A673 (cell line): ENCODE measurements at regions not wholly inside any gene's neighbourhood (a gene's known extent, or its start where the extent isn't known, plus 50 kb on each side); places are given as distances from the start of the nearest gene placed in this dataset.
A peak's percentile ranks its signal among the peaks of the same experiment; 100 is the strongest.

Experiments used
- BruUV-seq: library from RNA; stranded (reverse); fragments of 400-500 nt; replicated peaks from 2 replicates; lab custom pipeline; 2021; lab: Mats Ljungman, UMichigan
- CTCF ChIA-PET: fragments of 300-600 bp; sonication (Branson Sonifier 250); formaldehyde crosslinking; loops from one replicate; lab custom pipeline; 2022; ENCODE audit warnings: antibody characterized with exemption; lab: Charles Lee
- POLR2A ChIA-PET: fragments of 300-600 bp; sonication (Branson Sonifier 250); formaldehyde crosslinking; loops from one replicate; lab custom pipeline; 2022; ENCODE audit warnings: antibody characterized with exemption; ENCODE audit not compliant: low non-redundant PET; lab: Charles Lee
- DNase-seq: peaks from one replicate; pipeline ENCODE4 v3.0.0-alpha.2; 2015; ENCODE audit warnings: low spot score
- H3K27ac ChIP-seq: fragments of 200-600 bp; sonication (generic); 2 replicates; pipeline ENCODE4 v1.5.1; 2016; ENCODE audit warnings: mixed run types, low read depth, mild to moderate bottlenecking, mixed read lengths, antibody characterized with exemption, low read length; ENCODE audit not compliant: poor library complexity, severe bottlenecking
- H3K27me3 ChIP-seq: fragments of 200-600 bp; sonication (generic); replicated peaks from 2 replicates; pipeline ENCODE4 v1.6.1; 2017; ENCODE audit warnings: mixed run types, low read depth, mild to moderate bottlenecking, mixed read lengths, antibody characterized with exemption, low read length; ENCODE audit not compliant: insufficient read depth, poor library complexity
- H3K36me3 ChIP-seq: fragments of 200-600 bp; sonication (generic); 2 replicates; pipeline ENCODE4 v1.6.1; 2016; ENCODE audit warnings: mixed run types, mild to moderate bottlenecking, mixed read lengths, antibody characterized with exemption, low read length; ENCODE audit not compliant: insufficient read depth, poor library complexity, severe bottlenecking
- H3K4me1 ChIP-seq: fragments of 200-600 bp; sonication (generic); 2 replicates; pipeline ENCODE4 v1.6.1; 2017; ENCODE audit warnings: mixed run types, mild to moderate bottlenecking, mixed read lengths, antibody characterized with exemption, low read length; ENCODE audit not compliant: insufficient read depth, poor library complexity, severe bottlenecking
- H3K4me3 ChIP-seq: fragments of 200-600 bp; sonication (generic); 2 replicates; pipeline ENCODE4 v1.5.1; 2016; ENCODE audit warnings: low read depth, mixed run types, mild to moderate bottlenecking, mixed read lengths, low read length; ENCODE audit not compliant: poor library complexity, severe bottlenecking
- H3K9me3 ChIP-seq: fragments of 200-600 bp; sonication (generic); 2 replicates; pipeline ENCODE4 v1.6.1; 2016; ENCODE audit warnings: mixed run types, low read depth, mild to moderate bottlenecking, mixed read lengths, antibody characterized with exemption, low read length; ENCODE audit not compliant: poor library complexity, severe bottlenecking
- EZH2 ChIP-seq: fragments of 200-600 bp; sonication (generic); IDR thresholded peaks from 2 replicates; pipeline ENCODE4 v1.6.1; 2017; ENCODE audit warnings: borderline replicate concordance, low read depth, mild to moderate bottlenecking, mixed read lengths, antibody characterized with exemption, low read length; ENCODE audit not compliant: poor library complexity, severe bottlenecking
- intact Hi-C: fragments of 100-400 bp; cut with micrococcal nuclease; formaldehyde crosslinking; loops from one replicate; pipeline ENCODE4 v1.10.0; 2022; ENCODE audit not compliant: unreplicated experiment
- TF ChIP-seq, protein P1 (sequence below): fragments of 300-800, 200-600 bp; sonication (generic); conservative IDR thresholded peaks from 2 replicates; pipeline ENCODE4 v1.5.1; 2017; ENCODE audit warnings: low read depth, mild to moderate bottlenecking, antibody characterized with exemption, low read length, moderate library complexity, mixed read lengths

DNA sequence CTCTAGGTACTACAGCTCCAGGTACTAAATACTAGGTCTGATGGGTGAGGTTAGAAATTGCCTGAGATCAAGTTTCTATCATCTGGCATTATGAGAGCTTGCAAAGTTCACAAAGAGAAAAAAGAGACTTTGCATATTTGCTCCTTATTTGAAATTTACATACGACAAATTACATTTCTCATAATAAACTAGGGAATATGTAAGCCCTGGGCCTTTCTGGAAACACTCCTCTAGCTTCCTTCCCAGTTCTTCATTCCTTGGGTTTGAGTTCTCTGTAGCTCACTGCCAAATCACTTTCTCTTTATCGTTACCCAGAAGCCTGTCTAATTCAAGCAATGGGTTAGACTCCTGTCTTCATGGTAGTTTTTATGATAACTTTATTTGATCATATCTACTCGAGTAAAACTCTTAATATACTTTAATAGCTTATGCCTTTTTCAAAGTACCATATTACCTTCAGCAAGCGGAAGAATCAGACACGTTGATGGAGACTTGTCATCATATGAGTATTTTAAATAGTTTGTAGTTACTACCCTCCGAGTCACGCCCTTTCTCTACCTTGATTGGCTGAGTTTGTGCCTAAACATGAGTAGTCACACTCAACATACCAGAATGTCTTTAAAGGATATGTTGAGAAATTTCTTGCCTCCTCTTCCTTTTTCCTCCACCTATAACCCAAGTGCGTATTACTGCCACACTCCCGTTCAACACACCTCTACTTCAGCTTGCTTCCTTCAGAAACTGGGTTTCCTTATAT, 150.5 kb downstream of the DKK1 start:
- BruUV-seq: no TSS peak
- Histone ChIP-seq H3K27ac (no peak overlapping the region), H3K9me3 (no peaks in the 10 kb centered on the region), H3K4me3 (no peak overlapping the region), H3K4me1 (no peaks in the 10 kb centered on the region), H3K27me3 (no peaks in the 10 kb centered on the region), H3K36me3 (no peaks in the 10 kb centered on the region)
- ChIA-PET CTCF (no interaction called here), POLR2A (no interaction called here)
- intact Hi-C loops: no loop called here
- TF ChIP-seq, protein P1, sequence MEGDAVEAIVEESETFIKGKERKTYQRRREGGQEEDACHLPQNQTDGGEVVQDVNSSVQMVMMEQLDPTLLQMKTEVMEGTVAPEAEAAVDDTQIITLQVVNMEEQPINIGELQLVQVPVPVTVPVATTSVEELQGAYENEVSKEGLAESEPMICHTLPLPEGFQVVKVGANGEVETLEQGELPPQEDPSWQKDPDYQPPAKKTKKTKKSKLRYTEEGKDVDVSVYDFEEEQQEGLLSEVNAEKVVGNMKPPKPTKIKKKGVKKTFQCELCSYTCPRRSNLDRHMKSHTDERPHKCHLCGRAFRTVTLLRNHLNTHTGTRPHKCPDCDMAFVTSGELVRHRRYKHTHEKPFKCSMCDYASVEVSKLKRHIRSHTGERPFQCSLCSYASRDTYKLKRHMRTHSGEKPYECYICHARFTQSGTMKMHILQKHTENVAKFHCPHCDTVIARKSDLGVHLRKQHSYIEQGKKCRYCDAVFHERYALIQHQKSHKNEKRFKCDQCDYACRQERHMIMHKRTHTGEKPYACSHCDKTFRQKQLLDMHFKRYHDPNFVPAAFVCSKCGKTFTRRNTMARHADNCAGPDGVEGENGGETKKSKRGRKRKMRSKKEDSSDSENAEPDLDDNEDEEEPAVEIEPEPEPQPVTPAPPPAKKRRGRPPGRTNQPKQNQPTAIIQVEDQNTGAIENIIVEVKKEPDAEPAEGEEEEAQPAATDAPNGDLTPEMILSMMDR: no peak
- no peak for TF ChIP-seq EZH2
- DNase-seq: no peak

DNA sequence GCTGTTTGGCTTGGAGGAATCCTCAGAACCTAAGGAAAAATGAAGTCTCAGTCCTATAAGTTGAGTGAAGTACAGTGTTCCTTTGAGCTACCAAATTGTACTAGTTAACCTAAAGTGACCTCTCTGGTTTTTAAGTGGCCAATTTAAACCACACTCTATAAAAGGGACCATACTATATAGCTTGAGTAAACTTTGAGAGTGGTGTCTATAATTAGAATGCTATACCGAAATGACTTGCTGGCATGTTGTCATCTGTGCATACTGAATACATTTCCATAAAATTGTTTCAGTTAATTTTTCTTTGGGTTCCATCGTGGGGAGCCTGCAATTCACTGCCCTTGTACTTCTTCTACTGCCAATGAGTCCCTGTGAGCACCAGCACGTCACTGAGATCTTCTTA, 151.1 kb downstream of the DKK1 start:
- DNase-seq: no peak
- Histone ChIP-seq H3K9me3 (no peaks in the 10 kb centered on the region), H3K4me1 (no peaks in the 10 kb centered on the region), H3K4me3 (no peak overlapping the region), H3K27ac (no peak overlapping the region), H3K27me3 (no peaks in the 10 kb centered on the region), H3K36me3 (no peaks in the 10 kb centered on the region)
- no peak for TF ChIP-seq EZH2
- TF ChIP-seq, protein P1: no peak
- ChIA-PET CTCF (no interaction called here), POLR2A (no interaction called here)
- BruUV-seq: no TSS peak
- intact Hi-C loops: no loop called here

DNA sequence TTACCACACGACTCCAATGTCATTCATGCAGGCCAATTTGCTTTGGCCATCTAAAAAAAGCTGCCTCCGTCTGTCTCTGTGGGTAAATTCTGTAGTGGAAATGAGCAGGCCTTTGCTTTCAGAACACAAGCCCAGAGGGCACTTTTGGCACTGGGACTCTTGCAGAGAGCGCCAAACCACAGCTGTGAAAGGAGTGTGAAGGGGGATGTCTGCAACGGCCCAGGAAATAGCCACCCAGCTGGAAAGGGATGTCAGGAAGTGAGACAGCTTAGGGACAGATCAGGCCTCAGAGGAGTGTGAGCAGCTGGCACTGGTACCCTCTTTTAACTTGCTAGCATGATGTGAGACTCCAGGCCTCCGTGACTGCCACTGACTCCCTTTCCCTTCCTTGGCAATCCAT, 152.4 kb downstream of the DKK1 start:
- Histone ChIP-seq H3K9me3 (no peaks in the 10 kb centered on the region), H3K27ac (no peak overlapping the region), H3K4me3 (no peak overlapping the region), H3K27me3 (no peaks in the 10 kb centered on the region), H3K36me3 (no peaks in the 10 kb centered on the region), H3K4me1 (no peaks in the 10 kb centered on the region)
- CTCF ChIA-PET: no interaction called here
- peak; percentile 55 for DNase-seq
- TF ChIP-seq, protein P1: no peak
- no peak for TF ChIP-seq EZH2
- POLR2A ChIA-PET: no interaction called here
- no TSS peak for BruUV-seq
- intact Hi-C loops: no loop called here
